Activated CD4-positive, alpha-beta memory T cell treated with anti-CD3 and anti-CD28 coated beads, Interleukin-2, amount 10 ng/mL, durations not matched to agents 7 days and 5 days (primary cell): ENCODE measurements at regions not wholly inside any gene's neighbourhood (a gene's known extent, or its start where the extent isn't known, plus 50 kb on each side); places are given as distances from the start of the nearest gene placed in this dataset.

Experiments
- CTCF ChIA-PET: fragments of 350-600 bp; sonication (Branson Sonifier 250); formaldehyde crosslinking; loops from one replicate; lab custom pipeline; 2021; ENCODE audit warnings: antibody characterized with exemption, inconsistent platforms; lab: Charles Lee
- POLR2A ChIA-PET: fragments of 350-600 bp; sonication (Branson Sonifier 250); formaldehyde crosslinking; loops from one replicate; lab custom pipeline; 2021; ENCODE audit warnings: antibody characterized with exemption; lab: Charles Lee
- DNase-seq: peaks from one replicate; pipeline ENCODE4 v3.0.0-alpha.2; 2020
- H3K27ac Mint-ChIP-seq: one replicate; pipeline ENCODE4 v1.8.0; 2021; ENCODE audit warnings: mild to moderate bottlenecking, mixed read lengths
- H3K27me3 Mint-ChIP-seq: one replicate; pipeline ENCODE4 v1.8.0; 2021; ENCODE audit warnings: mixed read lengths
- H3K36me3 Mint-ChIP-seq: one replicate; pipeline ENCODE4 v1.8.0; 2021; ENCODE audit warnings: low read depth, mixed read lengths
- H3K4me1 Mint-ChIP-seq: one replicate; pipeline ENCODE4 v1.8.0; 2021; ENCODE audit warnings: mixed read lengths
- H3K4me3 Mint-ChIP-seq: one replicate; pipeline ENCODE4 v1.8.0; 2021; ENCODE audit warnings: mild to moderate bottlenecking, mixed read lengths
- H3K9me3 Mint-ChIP-seq: one replicate; pipeline ENCODE4 v1.8.0; 2021; ENCODE audit warnings: mixed read lengths

DNA sequence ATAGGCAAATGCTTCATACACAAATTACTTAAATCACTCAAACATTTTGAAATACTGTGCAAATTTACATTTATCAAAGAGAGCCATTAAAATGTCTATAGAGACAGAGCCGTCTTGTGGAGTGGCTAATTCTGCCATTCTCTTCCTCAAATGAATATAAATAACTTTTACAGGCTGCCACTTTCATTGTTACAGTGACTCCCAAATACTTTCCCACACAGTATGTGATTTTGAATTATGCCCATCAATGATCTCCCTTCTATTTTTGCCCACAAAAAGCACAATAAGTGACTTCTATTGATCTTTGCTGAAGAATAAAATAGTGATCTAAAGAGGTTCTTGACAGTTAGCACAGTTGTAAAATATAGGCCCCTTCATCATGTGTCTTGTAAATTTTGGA is 1244.9 kb downstream of the PCDH17 start:
- no peaks in the 10 kb centered on the region for H3K4me1 Mint-ChIP-seq
- DNase-seq, result no peak
- CTCF ChIA-PET, result no interaction called here
- no peak overlapping the region for H3K4me3 Mint-ChIP-seq
- H3K9me3 Mint-ChIP-seq, result no peaks in the 10 kb centered on the region
- no peaks in the 10 kb centered on the region for H3K36me3 Mint-ChIP-seq
- POLR2A ChIA-PET, result no interaction called here
- H3K27ac Mint-ChIP-seq, result no peak overlapping the region
- no peaks in the 10 kb centered on the region for H3K27me3 Mint-ChIP-seq

DNA sequence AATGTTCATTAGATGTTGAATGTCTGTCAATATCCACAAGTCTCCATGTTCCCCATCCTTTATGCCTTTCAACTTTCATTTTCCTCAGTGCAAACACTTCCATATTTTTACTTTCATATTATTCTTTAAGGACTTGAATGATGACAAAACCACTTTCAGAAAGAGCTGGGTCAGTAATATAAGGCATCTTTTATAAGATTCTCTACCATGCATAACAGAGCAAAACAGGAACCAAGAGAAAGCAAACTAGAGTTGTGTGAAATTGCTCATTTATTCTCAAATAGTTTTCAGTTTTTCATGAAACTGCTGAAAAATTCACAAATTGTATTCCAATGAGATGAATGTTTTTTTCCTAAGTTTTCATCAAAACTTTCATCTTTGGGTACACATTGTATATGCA is 1247.6 kb downstream of the PCDH17 start:
- no peak overlapping the region for H3K27ac Mint-ChIP-seq

DNA sequence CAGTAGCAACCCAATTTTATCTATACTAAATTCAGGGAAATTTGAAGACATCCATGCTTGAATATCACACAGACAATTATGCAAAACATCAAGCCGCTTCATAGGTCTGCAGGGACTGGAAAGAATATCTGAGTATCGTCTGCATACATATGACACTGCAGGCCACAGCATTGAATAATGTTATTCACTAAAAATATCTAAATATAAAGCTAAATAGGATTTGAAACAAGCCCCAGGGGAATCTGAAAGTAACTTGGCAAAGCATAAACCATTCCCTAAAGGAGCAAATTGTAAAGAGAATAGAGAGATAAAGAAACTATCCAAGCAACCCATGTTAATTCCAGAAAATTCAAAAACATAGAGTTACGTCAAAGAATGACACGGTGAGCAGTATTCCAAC is 1251.0 kb downstream of the PCDH17 start:
- ChIA-PET CTCF (no interaction called here), POLR2A (no interaction called here)
- no peak overlapping the region for H3K4me3 Mint-ChIP-seq
- DNase-seq, result no peak
- H3K27me3 Mint-ChIP-seq, result no peaks in the 10 kb centered on the region
- no peaks in the 10 kb centered on the region for H3K4me1 Mint-ChIP-seq
- no peak overlapping the region for H3K27ac Mint-ChIP-seq
- H3K36me3 Mint-ChIP-seq, result no peaks in the 10 kb centered on the region
- H3K9me3 Mint-ChIP-seq, result no peaks in the 10 kb centered on the region

More for the DNA sequence above, 1247.6 kb downstream of the PCDH17 start:
- ChIA-PET POLR2A (no interaction called here), CTCF (no interaction called here)
- H3K9me3 Mint-ChIP-seq, result no peaks in the 10 kb centered on the region
- H3K4me1 Mint-ChIP-seq, result no peaks in the 10 kb centered on the region
- no peak for DNase-seq
- no peaks in the 10 kb centered on the region for H3K27me3 Mint-ChIP-seq
- H3K36me3 Mint-ChIP-seq, result no peaks in the 10 kb centered on the region
- no peak overlapping the region for H3K4me3 Mint-ChIP-seq

DNA sequence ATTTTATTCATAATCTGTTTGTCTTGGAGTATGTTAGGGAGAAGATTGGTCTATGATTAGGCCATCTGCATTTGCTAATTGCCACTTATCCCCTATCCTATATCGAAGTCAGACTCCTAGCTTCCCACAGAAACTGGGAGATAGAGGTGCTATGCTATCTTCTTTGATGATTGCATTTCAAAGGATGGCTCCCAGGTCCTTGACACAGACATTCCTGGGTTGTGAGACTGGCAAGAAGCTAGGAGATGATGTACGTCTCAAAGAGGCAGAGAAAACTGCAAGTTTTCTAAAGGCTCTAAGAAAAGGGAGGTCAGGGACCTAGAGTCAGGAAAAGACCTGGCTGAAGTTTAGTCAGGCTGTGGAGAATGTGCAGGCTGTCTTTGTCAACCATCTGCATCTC is 1251.9 kb downstream of the PCDH17 start:
- POLR2A ChIA-PET, result no interaction called here
- Mint-ChIP-seq H3K36me3 (no peaks in the 10 kb centered on the region), H3K9me3 (no peaks in the 10 kb centered on the region), H3K4me1 (no peaks in the 10 kb centered on the region), H3K4me3 (no peak overlapping the region), H3K27me3 (no peaks in the 10 kb centered on the region), H3K27ac (no peak overlapping the region)
- no peak for DNase-seq
- CTCF ChIA-PET, result no interaction called here

DNA sequence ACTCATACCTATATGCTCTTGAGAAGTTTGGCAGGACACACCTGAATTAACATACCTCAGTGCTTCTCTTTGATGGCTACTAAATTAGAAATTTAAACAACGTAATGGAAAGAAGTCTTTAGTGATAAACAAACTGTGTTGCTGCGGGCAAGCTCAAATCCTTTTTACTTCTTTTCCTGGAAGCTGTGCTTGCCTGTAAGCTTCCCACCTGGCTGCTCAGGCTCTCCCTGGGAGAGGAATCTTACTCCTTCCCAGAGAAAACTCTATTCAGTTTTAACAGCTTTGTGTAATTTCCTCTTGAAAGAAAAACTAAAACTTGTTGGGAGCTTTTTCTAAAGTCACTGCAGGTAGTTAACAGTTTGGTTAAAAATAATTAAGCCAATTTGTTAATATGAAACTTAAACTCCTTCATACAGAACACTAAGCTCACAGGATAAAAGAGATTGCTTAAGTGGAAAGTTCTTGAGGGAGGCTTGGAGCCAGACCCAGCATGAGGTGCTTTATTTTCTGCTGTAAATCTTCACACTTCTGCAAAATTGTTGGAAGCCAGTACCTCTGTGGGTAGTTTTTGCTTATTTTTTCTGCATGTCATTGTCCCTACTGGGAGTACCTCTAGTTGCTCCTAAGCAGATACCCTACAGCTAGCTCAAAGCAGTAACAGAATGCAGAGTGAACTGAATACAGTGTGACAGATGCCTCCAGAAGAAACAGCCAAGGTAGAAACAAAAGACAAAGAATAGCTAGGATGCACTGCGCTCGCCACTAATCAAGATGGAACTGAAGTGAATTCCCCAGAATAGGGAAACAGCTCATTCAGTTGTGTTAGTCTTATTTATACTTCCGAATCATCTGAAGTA is 1253.0 kb downstream of the PCDH17 start:
- no peak overlapping the region for H3K27ac Mint-ChIP-seq
- ChIA-PET CTCF (no interaction called here), POLR2A (no interaction called here)
- H3K4me3 Mint-ChIP-seq, result no peak overlapping the region
- H3K36me3 Mint-ChIP-seq, result no peaks in the 10 kb centered on the region
- no peak for DNase-seq
- no peaks in the 10 kb centered on the region for H3K4me1 Mint-ChIP-seq
- no peaks in the 10 kb centered on the region for H3K27me3 Mint-ChIP-seq
- H3K9me3 Mint-ChIP-seq, result no peaks in the 10 kb centered on the region

DNA sequence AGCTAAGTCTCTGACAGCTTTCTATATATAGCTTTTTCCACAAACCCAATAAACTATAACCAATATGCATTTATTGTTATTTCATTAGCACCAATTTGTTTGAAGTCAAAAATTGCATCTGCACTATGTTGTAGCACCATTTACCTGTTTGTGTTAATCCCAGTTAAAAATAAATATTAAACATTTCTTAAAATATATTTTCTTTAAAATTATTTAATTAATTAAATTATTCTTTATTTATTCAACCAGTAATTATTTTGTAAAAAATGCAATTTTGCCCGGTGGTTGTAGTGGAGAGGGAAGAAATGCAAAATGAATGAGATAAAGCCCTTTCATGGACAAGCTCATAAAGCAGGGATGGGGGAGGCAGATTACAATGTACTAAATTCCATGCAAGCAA is 1257.9 kb downstream of the PCDH17 start:
- H3K9me3 Mint-ChIP-seq, result no peaks in the 10 kb centered on the region
- H3K4me1 Mint-ChIP-seq, result no peaks in the 10 kb centered on the region
- no peak for DNase-seq
- H3K27ac Mint-ChIP-seq, result no peak overlapping the region
- CTCF ChIA-PET, result no interaction called here
- no peaks in the 10 kb centered on the region for H3K36me3 Mint-ChIP-seq
- H3K4me3 Mint-ChIP-seq, result no peak overlapping the region
- POLR2A ChIA-PET, result no interaction called here
- no peaks in the 10 kb centered on the region for H3K27me3 Mint-ChIP-seq

DNA sequence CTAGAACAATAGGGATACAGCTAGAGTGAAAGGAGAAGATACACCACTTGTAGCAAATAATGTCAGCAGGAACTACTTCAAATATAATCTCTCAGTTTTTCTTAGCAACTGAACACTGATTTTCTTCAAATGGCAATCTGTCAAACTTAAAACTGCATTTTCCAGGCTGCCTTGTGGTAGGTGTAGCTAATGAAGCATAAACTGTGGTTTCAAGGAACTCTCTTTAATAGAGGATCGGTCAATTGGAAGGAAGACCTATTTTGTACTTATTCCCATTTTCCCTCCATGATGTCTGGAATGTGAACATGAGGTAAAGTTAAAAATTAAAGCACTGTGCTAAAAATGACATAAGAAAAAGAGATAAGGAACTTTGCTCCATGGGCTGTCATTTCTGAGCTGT is 1261.9 kb downstream of the PCDH17 start:
- H3K36me3 Mint-ChIP-seq, result no peaks in the 10 kb centered on the region
- no peaks in the 10 kb centered on the region for H3K27me3 Mint-ChIP-seq
- ChIA-PET POLR2A (no interaction called here), CTCF (no interaction called here)
- no peak overlapping the region for H3K27ac Mint-ChIP-seq
- no peak for DNase-seq
- H3K9me3 Mint-ChIP-seq, result no peaks in the 10 kb centered on the region
- H3K4me3 Mint-ChIP-seq, result no peak overlapping the region
- H3K4me1 Mint-ChIP-seq, result no peaks in the 10 kb centered on the region

DNA sequence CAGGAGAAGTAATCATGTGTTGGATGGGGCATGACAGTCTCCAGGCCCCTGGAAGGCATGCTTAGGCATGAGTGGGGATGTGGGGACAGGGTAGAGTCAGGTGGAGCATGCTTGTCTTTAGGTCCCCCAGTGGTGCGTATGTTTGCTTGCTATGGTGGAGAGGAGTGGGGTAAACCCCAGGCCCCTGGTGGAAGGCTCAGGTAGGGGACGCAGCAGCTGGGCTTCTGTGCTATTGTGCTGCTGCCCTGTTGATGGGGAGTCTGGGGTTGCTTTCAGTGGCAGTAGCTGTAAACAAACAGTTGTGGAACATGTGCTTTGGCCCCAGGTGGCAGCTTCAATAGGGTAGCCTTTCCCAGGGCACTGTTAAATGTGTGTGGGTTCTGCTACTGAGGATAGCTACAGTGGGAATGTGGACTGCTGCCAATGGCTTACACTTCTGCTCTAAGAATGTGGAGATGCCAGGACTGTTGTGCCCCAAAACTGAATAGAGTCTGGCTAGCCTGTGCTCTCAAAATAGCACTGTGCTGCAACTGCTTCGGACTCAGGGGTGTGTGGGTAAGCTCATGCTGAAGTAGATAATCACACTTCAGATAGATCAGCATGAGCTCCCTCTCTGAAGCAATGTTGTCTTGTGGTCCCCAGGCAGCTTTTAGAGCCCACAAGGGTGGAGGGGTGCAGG is 1257.3 kb downstream of the DIAPH3 start:
- H3K4me3 Mint-ChIP-seq, result no peak overlapping the region
- ChIA-PET CTCF (no interaction called here), POLR2A (no interaction called here)
- H3K27me3 Mint-ChIP-seq, result no peaks in the 10 kb centered on the region
- no peak overlapping the region for H3K27ac Mint-ChIP-seq
- no peaks in the 10 kb centered on the region for H3K9me3 Mint-ChIP-seq
- no peaks in the 10 kb centered on the region for H3K4me1 Mint-ChIP-seq
- DNase-seq, result no peak
- no peaks in the 10 kb centered on the region for H3K36me3 Mint-ChIP-seq

DNA sequence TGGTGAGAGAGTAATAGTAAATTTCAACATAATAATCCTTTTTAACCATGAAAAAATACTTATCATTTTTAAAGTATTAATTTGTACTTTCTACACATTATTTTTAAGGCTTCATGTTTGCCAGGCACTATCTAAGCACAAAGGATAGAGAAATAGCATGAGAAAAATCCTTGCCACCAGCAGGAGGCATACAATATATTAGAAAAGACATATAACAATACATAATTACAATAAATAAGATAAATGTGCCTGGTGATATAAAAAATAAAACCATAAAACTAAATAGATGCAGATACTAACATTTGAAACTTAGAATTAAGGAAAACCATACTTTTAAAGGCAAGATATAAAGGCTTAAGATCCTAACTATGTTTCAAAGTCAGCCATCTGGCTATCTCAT is 1256.4 kb downstream of the DIAPH3 start:
- Mint-ChIP-seq H3K4me3 (no peak overlapping the region), H3K27ac (no peak overlapping the region), H3K9me3 (no peaks in the 10 kb centered on the region), H3K27me3 (no peaks in the 10 kb centered on the region), H3K4me1 (no peaks in the 10 kb centered on the region), H3K36me3 (no peaks in the 10 kb centered on the region)
- ChIA-PET POLR2A (no interaction called here), CTCF (no interaction called here)
- no peak for DNase-seq

DNA sequence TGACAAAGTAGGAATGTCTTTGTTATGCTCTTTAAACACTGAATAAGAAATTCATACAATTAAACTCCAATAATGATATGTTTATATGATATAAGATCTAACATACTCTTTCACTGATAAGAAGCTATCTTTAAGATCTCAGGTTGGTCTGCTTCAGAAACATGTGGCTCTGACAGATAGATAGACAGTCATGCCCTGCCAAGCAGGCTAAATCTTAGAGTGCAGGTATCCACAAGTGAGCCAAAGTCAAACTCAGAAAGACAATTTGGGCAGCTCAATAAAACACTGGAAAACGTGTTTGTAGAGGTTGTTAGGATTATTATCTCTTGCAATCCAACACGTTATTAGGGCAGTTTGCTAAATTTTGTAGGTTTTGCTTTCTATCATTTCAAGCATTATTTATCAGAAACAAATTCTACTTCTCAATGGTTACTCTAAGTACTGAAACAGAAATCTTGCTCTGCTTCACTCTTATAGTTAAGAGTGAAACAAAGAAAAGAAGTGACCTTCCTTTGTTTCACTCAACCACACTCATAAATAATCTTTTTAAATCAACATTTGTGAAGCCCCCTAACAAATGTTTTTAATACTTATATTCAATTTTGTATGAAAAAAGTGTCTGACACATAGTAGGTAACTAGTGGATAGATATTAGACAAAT is 1255.6 kb downstream of the DIAPH3 start:
- no peaks in the 10 kb centered on the region for H3K4me1 Mint-ChIP-seq
- H3K36me3 Mint-ChIP-seq, result no peaks in the 10 kb centered on the region
- H3K4me3 Mint-ChIP-seq, result no peak overlapping the region
- DNase-seq, result no peak
- H3K9me3 Mint-ChIP-seq, result no peaks in the 10 kb centered on the region
- POLR2A ChIA-PET, result no interaction called here
- CTCF ChIA-PET, result no interaction called here
- H3K27ac Mint-ChIP-seq, result no peak overlapping the region
- no peaks in the 10 kb centered on the region for H3K27me3 Mint-ChIP-seq

DNA sequence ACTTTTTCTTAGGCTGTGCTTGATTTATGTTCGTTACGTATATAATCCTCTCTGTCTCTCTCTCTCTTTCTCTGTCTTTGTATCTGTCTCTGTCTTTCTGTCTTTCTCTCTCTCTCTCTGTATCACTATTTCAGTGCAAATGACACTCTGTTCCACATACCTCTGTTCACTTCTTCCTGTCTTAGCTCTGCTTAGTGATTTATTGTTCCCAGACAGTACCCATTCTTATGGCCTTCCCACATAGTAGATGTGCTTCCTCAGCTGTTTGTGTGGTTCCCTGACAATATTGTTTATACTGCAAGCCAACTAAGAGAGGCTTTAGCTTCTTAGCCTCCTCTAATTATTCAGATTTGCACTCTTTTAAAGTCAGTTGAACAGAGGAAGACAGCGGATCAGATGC is 1244.2 kb downstream of the DIAPH3 start:
- H3K27ac Mint-ChIP-seq, result no peak overlapping the region
- H3K9me3 Mint-ChIP-seq, result peaks cover 3% of the 10 kb centered on the region
- CTCF ChIA-PET, result no interaction called here
- POLR2A ChIA-PET, result no interaction called here
- no peak for DNase-seq
- no peaks in the 10 kb centered on the region for H3K36me3 Mint-ChIP-seq
- H3K27me3 Mint-ChIP-seq, result no peaks in the 10 kb centered on the region
- no peak overlapping the region for H3K4me3 Mint-ChIP-seq
- no peaks in the 10 kb centered on the region for H3K4me1 Mint-ChIP-seq

DNA sequence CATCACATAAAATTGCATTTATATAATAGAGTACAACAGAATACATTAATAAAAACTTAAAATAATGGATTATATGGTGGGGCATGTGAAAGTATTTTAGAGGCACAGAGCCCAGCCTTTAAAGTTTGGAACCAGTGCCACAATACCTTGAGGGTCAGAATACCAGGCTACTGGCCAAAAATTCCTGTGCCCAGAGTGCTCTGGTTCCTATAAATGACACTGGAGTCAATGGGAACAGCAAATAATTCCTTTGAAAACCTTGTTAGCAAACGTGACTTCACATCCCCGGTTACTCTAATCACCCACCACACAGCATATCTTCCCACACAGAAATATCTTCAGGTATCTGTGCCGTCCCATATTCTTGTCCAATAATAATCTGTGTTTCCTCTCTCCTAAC is 1242.6 kb downstream of the DIAPH3 start:
- Mint-ChIP-seq H3K27me3 (no peaks in the 10 kb centered on the region), H3K4me1 (no peaks in the 10 kb centered on the region), H3K27ac (no peak overlapping the region), H3K4me3 (no peak overlapping the region), H3K9me3 (peaks cover 5% of the 10 kb centered on the region), H3K36me3 (no peaks in the 10 kb centered on the region)
- ChIA-PET POLR2A (no interaction called here), CTCF (no interaction called here)
- DNase-seq, result no peak

DNA sequence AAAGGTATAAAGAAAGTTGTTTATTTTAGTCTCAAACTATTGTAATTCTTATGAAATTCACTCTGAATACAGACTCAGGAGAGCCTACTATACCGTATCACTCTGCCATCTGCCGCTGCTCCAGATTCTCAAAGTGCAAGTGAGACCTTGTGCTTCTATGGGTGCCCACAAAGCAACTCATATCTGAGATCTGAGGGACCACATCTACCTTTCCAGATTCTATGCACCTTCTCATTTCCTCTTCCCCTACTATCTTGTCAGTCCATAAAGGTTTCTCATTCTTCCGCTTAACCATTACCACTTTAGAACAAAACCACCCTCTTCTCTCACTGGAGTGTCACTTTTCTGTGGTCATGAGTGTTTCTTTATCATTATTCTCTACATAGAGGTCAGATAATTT is 1236.9 kb downstream of the DIAPH3 start:
- POLR2A ChIA-PET, result no interaction called here
- H3K36me3 Mint-ChIP-seq, result no peaks in the 10 kb centered on the region
- no peak for DNase-seq
- no peak overlapping the region for H3K27ac Mint-ChIP-seq
- H3K4me1 Mint-ChIP-seq, result no peaks in the 10 kb centered on the region
- CTCF ChIA-PET, result no interaction called here
- no peak overlapping the region for H3K4me3 Mint-ChIP-seq
- H3K9me3 Mint-ChIP-seq, result peaks cover 6% of the 10 kb centered on the region
- no peaks in the 10 kb centered on the region for H3K27me3 Mint-ChIP-seq
